ENCODE measurements at regions not wholly inside any gene's neighbourhood (a gene's known extent, or its start where the extent isn't known, plus 50 kb on each side); places are given as distances from the start of the nearest gene placed in this dataset.
"Not testable (repeated sequence)": the region's sequence is repeated elsewhere in the genome, so short reads cannot be mapped to it uniquely, and the experiment has no call there.

GRCh38 chr4:95898226-95898625 is 58.3 kb downstream of the PDHA2 start:
- no peak for DNase-seq (ENCODE audit: low spot score)
- ATAC-seq = no peak

GRCh38 chr4:95909211-95909610 is 69.3 kb downstream of the PDHA2 start:
- DNase-seq (ENCODE audit: low spot score) = no peak
- no peak for ATAC-seq
- intact Hi-C loops (cut with DNase I) = no loop called here

More at GRCh38 chr4:95898226-95898625, 58.3 kb downstream of the PDHA2 start:
- intact Hi-C loops (cut with DNase I) = no loop called here

GRCh38 chr4:95910749-95911148 is 70.9 kb downstream of the PDHA2 start:
- DNase-seq (ENCODE audit: low spot score) (no peak), ATAC-seq (no peak)
- intact Hi-C loops (cut with DNase I) = no loop called here

- no peak for ATAC-seq
- no peak for DNase-seq (ENCODE audit: low spot score)
- intact Hi-C loops (cut with DNase I) = no loop called here
Observed at GRCh38 chr4:95921470-95921869, 81.6 kb downstream of the PDHA2 start.

- intact Hi-C loops (cut with DNase I) = no loop called here
- DNase-seq (ENCODE audit: low spot score) (no peak), ATAC-seq (no peak)
Observed at GRCh38 chr4:95929448-95930064, 89.7 kb downstream of the PDHA2 start.

- DNase-seq (ENCODE audit: low spot score) (no peak), ATAC-seq (no peak)
- intact Hi-C loops (cut with DNase I) = no loop called here
Observed at GRCh38 chr4:95939141-95939540, 99.2 kb downstream of the PDHA2 start.

GRCh38 chr4:95949136-95949765 is 109.4 kb downstream of the PDHA2 start:
- no peak for DNase-seq (ENCODE audit: low spot score)
- intact Hi-C loops (cut with DNase I) = no loop called here
- no peak for ATAC-seq

- intact Hi-C loops (cut with DNase I) = no loop called here
- DNase-seq (ENCODE audit: low spot score) = no peak
- ATAC-seq = no peak
Observed at GRCh38 chr4:95949808-95950207, 109.9 kb downstream of the PDHA2 start.

GRCh38 chr4:95952538-95952937 is 112.6 kb downstream of the PDHA2 start:
- DNase-seq (ENCODE audit: low spot score); ATAC-seq; intact Hi-C loops (cut with DNase I): not testable (repeated sequence)

GRCh38 chr4:95956094-95956493 is 116.2 kb downstream of the PDHA2 start:
- no peak for ATAC-seq
- no peak for DNase-seq (ENCODE audit: low spot score)
- intact Hi-C loops (cut with DNase I) = no loop called here

- intact Hi-C loops (cut with DNase I) = no loop called here
- ATAC-seq (no peak), DNase-seq (ENCODE audit: low spot score) (no peak)
Observed at GRCh38 chr4:95957054-95957453, 117.2 kb downstream of the PDHA2 start.

GRCh38 chr4:95957759-95958158 is 117.9 kb downstream of the PDHA2 start:
- DNase-seq (ENCODE audit: low spot score) (no peak), ATAC-seq (no peak)
- intact Hi-C loops (cut with DNase I) = no loop called here

- intact Hi-C loops (cut with DNase I) = no loop called here
- ATAC-seq (no peak), DNase-seq (ENCODE audit: low spot score) (no peak)
Observed at GRCh38 chr4:95959182-95959581, 119.3 kb downstream of the PDHA2 start.

GRCh38 chr4:95959633-95960032 is 119.7 kb downstream of the PDHA2 start:
- ATAC-seq (no peak), DNase-seq (ENCODE audit: low spot score) (no peak)
- intact Hi-C loops (cut with DNase I) = no loop called here

- intact Hi-C loops (cut with DNase I) = no loop called here
- DNase-seq (ENCODE audit: low spot score) (no peak), ATAC-seq (no peak)
Observed at GRCh38 chr4:95963456-95963855, 123.6 kb downstream of the PDHA2 start.

- DNase-seq (ENCODE audit: low spot score) (no peak), ATAC-seq (peak; percentile 50)
- intact Hi-C loops (cut with DNase I) = no loop called here
Observed at GRCh38 chr4:95979961-95980876, 140.3 kb downstream of the PDHA2 start.

GRCh38 chr4:95980877-95981360 is 141.0 kb downstream of the PDHA2 start:
- DNase-seq (ENCODE audit: low spot score) (no peak), ATAC-seq (no peak)
- intact Hi-C loops (cut with DNase I) = no loop called here

GRCh38 chr4:95981591-95981990 is 141.7 kb downstream of the PDHA2 start:
- intact Hi-C loops (cut with DNase I) = no loop called here
- DNase-seq (ENCODE audit: low spot score) (no peak), ATAC-seq (no peak)

- DNase-seq (ENCODE audit: low spot score) (no peak), ATAC-seq (no peak)
- intact Hi-C loops (cut with DNase I) = no loop called here
Observed at GRCh38 chr4:95982516-95982915, 142.6 kb downstream of the PDHA2 start.

- intact Hi-C loops (cut with DNase I) = no loop called here
Observed at GRCh38 chr4:95984081-95984480, 144.2 kb downstream of the PDHA2 start.

More at GRCh38 chr4:95984081-95984480, 144.2 kb downstream of the PDHA2 start:
- no peak for DNase-seq (ENCODE audit: low spot score)
- no peak for ATAC-seq

Measured in sciatic nerve (tissue), 2 donors.